DND-41 (cell line): ENCODE measurements at regions not wholly inside any gene's neighbourhood (a gene's known extent, or its start where the extent isn't known, plus 50 kb on each side); places are given as distances from the start of the nearest gene placed in this dataset.

ENCODE experiments used
- ATAC-seq: fragments of 200-7000 bp; cut with Tn5 transposase; 3 replicates; pipeline ENCODE4 v1.9.1; 2021; ENCODE audit warnings: low read depth; ENCODE audit not compliant: insufficient read depth
- DNase-seq: peaks from one replicate; pipeline ENCODE4 v3.0.0-alpha.2; 2020
- H2AFZ ChIP-seq: 2 replicates; pipeline ENCODE4 v1.6.0; 2012; ENCODE audit warnings: low read depth, low read length
- H3K27ac ChIP-seq: 2 replicates; pipeline ENCODE4 v1.5.1; 2012; ENCODE audit warnings: low read length, inconsistent platforms
- H3K27me3 ChIP-seq: fragments of 200-600 bp; sonication (generic); 2 replicates; pipeline ENCODE4 v1.6.0; 2012; ENCODE audit warnings: low read length, mild to moderate bottlenecking, inconsistent platforms; ENCODE audit not compliant: insufficient read depth, poor library complexity
- H3K36me3 ChIP-seq: 2 replicates; pipeline ENCODE4 v1.5.1; 2012; ENCODE audit warnings: low read length, inconsistent platforms; ENCODE audit not compliant: insufficient read depth
- H3K4me1 ChIP-seq: 2 replicates; pipeline ENCODE4 v1.5.1; 2012; ENCODE audit warnings: mild to moderate bottlenecking, low read length; ENCODE audit not compliant: insufficient read depth
- H3K4me2 ChIP-seq: 2 replicates; pipeline ENCODE4 v1.6.0; 2012; ENCODE audit warnings: mild to moderate bottlenecking, moderate library complexity, low read length, inconsistent platforms; ENCODE audit not compliant: insufficient read depth
- H3K4me3 ChIP-seq, 2 experiments: fragments of 200-600 bp in 1 of 2; shearing (Covaris generic) in 1 of 2; 2 replicates each; pipeline ENCODE4 v1.5.1; 2012 to 2016; ENCODE audit warnings: inconsistent platforms in 2 of 2, low read length in 2 of 2, mild to moderate bottlenecking in 2 of 2, low read depth in 1 of 2, moderate library complexity in 1 of 2
- H3K79me2 ChIP-seq: 2 replicates; pipeline ENCODE4 v1.6.0; 2012; ENCODE audit warnings: low read length, inconsistent platforms; ENCODE audit not compliant: insufficient read depth
- H3K9ac ChIP-seq: 2 replicates; pipeline ENCODE4 v1.6.0; 2012; ENCODE audit warnings: low read depth, mild to moderate bottlenecking, inconsistent platforms, low read length, moderate library complexity
- H3K9me3 ChIP-seq: 2 replicates; pipeline ENCODE4 v1.5.1; 2012; ENCODE audit warnings: low read length, moderate library complexity, mild to moderate bottlenecking, inconsistent platforms; ENCODE audit not compliant: insufficient read depth, severe bottlenecking
- H4K20me1 ChIP-seq: 2 replicates; pipeline ENCODE4 v1.6.0; 2012; ENCODE audit warnings: low read length; ENCODE audit not compliant: insufficient read depth
- EZH2 ChIP-seq: IDR thresholded peaks from 3 replicates; pipeline ENCODE4 v1.6.1; 2012; ENCODE audit warnings: borderline replicate concordance, low read depth, mild to moderate bottlenecking, moderate library complexity, low read length, inconsistent platforms; ENCODE audit not compliant: severe bottlenecking
- TF ChIP-seq, protein P1 (sequence below): IDR thresholded peaks from 2 replicates; pipeline ENCODE4 v1.5.1; 2012; ENCODE audit warnings: borderline replicate concordance, low read length, moderate library complexity, mild to moderate bottlenecking; ENCODE audit not compliant: poor library complexity, severe bottlenecking; ENCODE audit errors: extremely low read depth

DNA sequence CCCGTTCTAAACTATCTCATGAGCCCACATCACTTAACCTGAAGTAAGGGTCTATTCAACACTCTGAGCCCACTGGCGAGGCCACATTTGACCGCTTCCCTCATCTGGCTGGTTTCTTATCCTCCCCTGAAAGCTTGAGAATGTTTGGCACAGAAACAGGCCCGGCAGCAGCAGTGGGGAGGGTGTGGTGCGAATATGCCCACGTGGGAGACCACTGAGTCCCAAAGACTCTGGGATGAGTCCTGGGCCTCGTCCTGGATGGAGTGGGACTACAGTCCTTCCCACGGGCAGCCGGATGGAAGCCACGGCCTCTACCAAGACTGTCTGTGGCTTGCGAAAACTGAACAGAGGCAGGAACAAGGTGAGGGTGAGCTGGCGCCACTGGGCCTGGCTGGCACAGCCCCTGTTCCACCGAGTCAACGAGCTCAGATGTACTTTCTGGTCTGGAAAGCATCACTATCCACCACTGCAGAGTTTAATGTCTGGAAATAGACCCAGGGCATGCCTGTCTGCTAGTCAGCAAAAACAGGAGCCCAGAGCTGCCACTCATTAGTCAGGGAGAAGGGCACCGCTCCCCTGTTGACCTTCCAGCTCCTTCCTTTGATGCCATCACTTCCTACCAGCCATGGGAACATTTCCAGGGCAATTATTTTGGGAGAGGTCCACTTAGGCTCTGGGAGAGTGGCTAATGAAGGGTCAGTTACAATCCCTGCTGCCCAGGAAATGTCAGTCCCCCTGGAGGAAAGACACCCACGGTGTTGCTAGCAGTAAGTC, 386.6 kb downstream of the MATN1 start:
- Histone ChIP-seq H3K4me3 (no peak overlapping the region), H3K36me3 (no peaks in the 10 kb centered on the region), H3K79me2 (no peaks in the 10 kb centered on the region), H3K9me3 (no peaks in the 10 kb centered on the region), H3K4me2 (no peak overlapping the region), H3K27ac (no peak overlapping the region), H3K27me3 (no peaks in the 10 kb centered on the region), H2AFZ (no peak overlapping the region), H4K20me1 (no peaks in the 10 kb centered on the region), H3K9ac (no peak overlapping the region), H3K4me1 (no peaks in the 10 kb centered on the region)
- no peak for ATAC-seq
- DNase-seq, result no peak
- TF ChIP-seq, protein P1, sequence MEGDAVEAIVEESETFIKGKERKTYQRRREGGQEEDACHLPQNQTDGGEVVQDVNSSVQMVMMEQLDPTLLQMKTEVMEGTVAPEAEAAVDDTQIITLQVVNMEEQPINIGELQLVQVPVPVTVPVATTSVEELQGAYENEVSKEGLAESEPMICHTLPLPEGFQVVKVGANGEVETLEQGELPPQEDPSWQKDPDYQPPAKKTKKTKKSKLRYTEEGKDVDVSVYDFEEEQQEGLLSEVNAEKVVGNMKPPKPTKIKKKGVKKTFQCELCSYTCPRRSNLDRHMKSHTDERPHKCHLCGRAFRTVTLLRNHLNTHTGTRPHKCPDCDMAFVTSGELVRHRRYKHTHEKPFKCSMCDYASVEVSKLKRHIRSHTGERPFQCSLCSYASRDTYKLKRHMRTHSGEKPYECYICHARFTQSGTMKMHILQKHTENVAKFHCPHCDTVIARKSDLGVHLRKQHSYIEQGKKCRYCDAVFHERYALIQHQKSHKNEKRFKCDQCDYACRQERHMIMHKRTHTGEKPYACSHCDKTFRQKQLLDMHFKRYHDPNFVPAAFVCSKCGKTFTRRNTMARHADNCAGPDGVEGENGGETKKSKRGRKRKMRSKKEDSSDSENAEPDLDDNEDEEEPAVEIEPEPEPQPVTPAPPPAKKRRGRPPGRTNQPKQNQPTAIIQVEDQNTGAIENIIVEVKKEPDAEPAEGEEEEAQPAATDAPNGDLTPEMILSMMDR, result no peak
- TF ChIP-seq EZH2, result no peak

DNA sequence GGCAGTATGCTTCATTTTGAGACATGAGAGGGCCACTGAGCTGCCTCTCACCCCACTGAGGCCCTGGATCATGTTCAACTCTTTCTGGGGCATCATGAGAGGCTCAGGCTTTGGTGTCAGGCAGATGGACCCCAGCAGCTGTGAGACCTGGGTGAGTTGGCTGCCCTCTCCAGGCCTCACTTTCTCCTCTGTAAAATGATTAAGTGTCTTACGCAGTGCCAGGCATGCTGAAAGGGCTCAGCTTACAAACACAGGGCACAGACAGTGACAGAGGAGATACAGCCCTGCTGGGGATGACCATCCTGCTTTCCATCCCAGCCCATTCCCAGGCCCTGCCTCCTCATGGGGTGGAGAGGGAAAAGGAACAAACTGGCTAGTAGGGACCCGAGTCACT, 387.4 kb downstream of the MATN1 start:
- no peak for DNase-seq
- Histone ChIP-seq H4K20me1 (no peaks in the 10 kb centered on the region), H3K36me3 (no peaks in the 10 kb centered on the region), H3K79me2 (no peaks in the 10 kb centered on the region), H3K4me2 (no peak overlapping the region), H3K4me3 (no peak overlapping the region), H3K4me1 (no peaks in the 10 kb centered on the region), H3K27ac (no peak overlapping the region), H3K9ac (no peak overlapping the region), H3K9me3 (no peaks in the 10 kb centered on the region), H3K27me3 (no peaks in the 10 kb centered on the region), H2AFZ (no peak overlapping the region)
- TF ChIP-seq, protein P1, result no peak
- TF ChIP-seq EZH2, result no peak
- no peak for ATAC-seq

DNA sequence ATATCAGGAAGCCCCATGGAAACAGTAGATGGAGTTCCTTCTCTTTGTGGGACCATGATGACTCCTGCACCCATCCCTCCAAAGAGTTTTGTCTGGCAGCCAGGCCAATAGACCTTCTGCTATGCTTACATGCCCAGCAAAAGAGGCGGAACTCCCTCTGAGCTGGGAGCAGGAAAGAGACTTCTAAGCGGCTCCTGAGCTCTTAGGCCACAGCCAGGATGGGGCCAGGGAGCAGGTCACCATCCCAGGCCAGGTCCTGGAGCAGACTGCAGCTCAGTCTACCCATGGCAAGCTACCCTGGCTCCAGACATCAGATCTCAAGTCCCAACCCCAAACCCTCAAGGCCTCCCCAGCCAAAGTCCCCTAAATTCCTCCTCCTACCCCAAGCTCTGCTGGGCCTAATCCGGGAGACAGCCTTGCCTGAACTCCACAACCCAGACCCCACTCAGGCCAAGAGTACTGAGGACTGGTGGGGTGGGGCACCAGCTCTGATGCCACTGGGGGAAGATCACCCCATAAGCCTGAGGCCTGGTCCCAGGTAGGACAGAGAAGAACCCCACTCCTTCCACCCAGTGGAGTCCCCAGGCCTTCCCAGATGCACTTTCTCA, 387.9 kb downstream of the MATN1 start:
- no peak overlapping the region for H3K27ac ChIP-seq
- H3K79me2 ChIP-seq, result no peaks in the 10 kb centered on the region
- H4K20me1 ChIP-seq, result no peaks in the 10 kb centered on the region
- H3K9ac ChIP-seq, result no peak overlapping the region
- no peaks in the 10 kb centered on the region for H3K9me3 ChIP-seq
- no peaks in the 10 kb centered on the region for H3K27me3 ChIP-seq
- ATAC-seq, result no peak
- no peaks in the 10 kb centered on the region for H3K4me1 ChIP-seq
- DNase-seq, result no peak
- no peak for TF ChIP-seq EZH2
- TF ChIP-seq, protein P1, result no peak
- H3K4me2 ChIP-seq, result no peak overlapping the region
- H2AFZ ChIP-seq, result no peak overlapping the region
- H3K36me3 ChIP-seq, result no peaks in the 10 kb centered on the region
- H3K4me3 ChIP-seq, result no peak overlapping the region
